Left forelimb (tissue), 1 donor: ENCODE measurements at regions not wholly inside any gene's neighbourhood (a gene's known extent, or its start where the extent isn't known, plus 50 kb on each side); places are given as distances from the start of the nearest gene placed in this dataset.

Experiments used
- DNase-seq: peaks from one replicate; pipeline ENCODE4 v3.0.0-alpha.2; 2018; ENCODE audit warnings: low spot score

- DNase-seq = no peak
These were observed 208.9 kb downstream of the ASB1 start for GRCh38 chr2:238635647-238636051.

DNA sequence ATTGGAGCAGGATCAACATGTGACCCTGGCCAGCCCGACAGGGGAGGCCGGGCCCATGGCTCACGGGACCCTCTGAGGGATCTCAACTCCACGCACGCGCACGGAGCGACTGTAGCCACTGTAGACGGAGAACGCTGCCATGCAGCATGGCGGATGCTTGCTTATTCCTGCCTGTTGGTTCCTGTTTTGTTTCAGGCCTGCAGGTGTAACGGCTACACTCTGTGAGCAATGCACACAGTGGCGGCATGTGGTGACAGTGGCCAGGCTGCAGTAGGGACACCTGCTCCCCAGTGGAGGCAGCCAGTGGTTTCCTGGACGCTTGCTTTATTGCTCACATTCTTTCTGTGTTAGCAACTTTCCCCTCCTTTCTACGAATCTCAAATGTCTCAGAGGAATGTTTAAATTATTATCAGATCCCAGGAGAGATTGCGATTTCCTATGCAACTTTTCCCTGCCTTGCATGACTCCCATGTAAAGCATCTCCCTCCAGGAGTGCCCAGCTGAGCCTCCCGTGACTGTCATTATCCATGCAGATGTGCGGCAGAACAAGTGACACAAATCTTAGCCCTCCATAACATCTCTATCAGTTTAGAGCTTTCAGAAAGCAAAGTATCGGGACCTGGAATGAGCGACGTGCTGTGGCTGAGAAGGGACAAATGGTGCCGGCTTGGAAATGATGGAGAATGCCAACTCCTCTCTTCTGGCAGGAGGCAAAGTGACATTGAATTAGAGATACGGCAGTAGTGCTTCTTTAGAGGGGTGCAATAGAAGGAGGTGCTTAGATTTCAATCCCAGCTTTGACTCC is 209.7 kb downstream of the ASB1 start:
- no peak for DNase-seq

DNA sequence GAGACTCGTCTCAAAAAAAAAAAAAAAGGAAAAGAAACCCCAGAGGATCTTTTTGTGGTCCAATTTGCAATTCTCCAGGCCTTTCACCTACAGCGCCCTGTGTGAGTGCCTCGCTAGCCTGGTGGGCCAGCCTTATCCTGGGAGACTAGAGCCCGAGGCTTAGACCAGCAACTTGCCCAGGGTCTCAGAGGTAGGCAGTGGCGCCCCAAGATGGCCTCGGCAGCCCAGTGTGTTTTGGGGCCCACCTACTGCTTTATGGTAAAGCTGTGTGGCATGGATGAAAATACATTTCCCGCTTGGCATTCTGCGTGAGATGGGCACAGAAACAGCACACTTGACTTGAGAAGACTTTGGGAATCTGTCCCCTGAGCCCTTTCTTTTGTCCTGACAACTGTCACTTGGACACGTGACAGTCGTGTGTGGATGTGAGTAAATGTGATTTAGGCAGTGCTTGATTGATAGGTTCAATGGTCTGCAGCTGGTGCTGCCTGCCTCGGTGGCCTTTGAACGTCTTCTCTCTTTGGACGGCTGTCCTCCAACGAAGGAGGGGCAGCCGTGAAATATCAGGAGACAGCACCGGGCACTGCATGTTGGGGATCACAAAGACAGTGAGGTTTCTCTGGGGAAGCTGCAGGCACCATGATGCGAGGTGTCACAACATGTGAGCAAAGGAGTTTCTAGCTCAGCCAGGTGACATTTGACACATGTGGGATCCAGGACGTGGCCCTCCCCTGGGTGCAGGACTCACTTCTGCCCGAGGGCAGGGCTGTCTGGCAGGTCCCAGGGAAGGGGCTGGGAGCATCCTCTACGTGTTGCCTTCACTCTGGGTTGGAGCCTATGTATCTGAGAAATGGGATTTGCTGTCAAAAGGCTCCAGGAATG is 209.5 kb upstream of the TWIST2 start:
- no peak for DNase-seq

DNA sequence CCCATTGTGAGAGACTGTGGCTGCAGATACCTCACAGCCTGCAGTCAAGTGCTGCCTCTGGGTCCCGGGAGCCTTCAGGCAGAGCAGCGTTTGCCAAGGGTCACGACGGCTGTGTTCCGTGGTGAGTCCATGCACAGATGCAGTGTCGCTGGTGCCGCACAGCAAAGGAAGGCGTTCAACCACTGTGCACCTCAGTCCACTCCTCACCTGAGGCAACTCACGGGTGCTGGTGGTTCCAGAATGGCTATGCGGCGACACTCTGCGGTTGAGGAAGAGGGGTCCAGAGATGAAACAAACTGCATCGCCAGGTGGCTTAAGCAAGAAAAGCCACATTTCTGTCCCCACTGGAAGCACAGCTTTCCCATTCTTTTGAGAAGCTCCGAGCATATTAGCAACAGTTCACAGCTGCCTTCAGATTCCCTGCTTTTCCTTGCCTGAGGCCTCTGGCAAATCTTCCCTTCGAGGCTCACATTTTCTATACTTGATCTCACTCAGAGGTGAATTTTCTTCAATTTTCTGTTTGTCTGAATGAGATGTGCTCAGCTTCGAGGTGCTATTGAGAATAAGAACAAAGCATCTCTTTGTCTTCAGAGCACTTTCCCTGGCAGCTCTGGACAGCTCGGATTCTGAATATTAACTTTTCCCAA is 208.8 kb upstream of the TWIST2 start:
- DNase-seq = no peak

DNA sequence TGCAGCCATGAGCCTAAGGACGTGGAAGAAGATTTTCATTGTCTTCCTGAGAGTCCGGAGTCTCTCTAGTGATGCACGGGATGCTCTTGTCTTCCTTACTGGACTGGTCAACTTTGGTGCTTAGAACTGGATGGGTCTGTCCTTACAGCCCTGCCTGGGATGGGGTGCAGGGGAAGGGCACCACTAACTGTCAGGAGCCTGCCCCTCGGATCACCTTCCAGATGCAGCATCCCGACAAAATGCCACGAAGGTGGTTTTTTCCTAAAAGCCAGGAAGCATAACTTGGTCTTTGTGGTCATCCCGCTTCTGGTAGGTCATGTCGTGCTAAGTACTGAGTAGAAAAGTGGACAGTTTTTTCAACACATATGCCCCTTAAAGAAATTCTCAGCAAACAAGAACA is 207.4 kb upstream of the TWIST2 start:
- no peak for DNase-seq

GRCh38 chr2:238642973-238643372 is 204.9 kb upstream of the TWIST2 start:
- no peak for DNase-seq

GRCh38 chr2:238643400-238643907 is 204.4 kb upstream of the TWIST2 start:
- no peak for DNase-seq

DNA sequence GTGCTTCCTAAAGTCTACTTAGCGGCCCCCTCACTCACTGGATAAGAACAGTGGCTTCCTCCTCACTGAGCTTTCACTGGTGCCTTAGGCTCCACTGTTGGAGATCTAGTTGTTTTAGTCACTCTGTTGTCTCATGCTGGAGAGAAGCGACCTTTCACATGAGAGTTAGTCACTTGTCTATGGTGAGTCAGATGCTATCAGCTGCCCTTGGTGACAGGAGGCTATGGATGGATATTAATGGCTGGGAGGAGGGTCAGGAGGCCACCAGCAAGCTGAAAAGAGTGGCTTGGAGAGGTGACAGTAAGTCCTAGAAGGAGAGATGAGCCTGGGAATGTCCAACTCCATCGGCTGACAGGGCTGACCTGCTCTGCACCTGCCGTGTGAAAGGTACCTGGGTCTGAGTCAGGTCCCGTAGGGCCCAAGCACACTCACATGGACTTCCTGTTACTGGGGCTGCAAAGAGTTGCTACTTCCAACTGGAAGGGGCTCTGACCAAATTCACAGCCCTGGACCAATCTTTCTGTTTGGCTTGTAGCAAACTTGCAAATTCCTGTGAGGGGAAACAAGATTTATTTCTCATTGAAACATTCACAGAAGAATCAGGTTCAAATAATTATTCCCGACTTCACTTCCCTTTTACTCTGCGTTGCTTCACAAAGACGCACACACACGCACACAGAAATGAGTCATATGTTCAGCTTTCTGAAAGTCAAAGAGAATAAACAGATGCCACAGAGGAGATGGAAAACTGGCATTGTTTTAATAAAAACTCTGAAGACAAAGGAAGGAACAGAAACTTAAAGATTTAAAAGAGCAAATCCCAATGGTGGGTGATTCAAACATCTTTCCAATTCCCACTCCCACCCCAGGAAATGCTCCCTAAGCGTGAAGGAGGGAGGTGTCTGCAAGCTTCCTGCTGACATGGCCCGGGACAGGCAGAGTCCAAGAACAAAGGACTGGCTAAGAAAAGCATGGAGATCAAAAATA is 203.5 kb upstream of the TWIST2 start:
- DNase-seq = no peak

DNA sequence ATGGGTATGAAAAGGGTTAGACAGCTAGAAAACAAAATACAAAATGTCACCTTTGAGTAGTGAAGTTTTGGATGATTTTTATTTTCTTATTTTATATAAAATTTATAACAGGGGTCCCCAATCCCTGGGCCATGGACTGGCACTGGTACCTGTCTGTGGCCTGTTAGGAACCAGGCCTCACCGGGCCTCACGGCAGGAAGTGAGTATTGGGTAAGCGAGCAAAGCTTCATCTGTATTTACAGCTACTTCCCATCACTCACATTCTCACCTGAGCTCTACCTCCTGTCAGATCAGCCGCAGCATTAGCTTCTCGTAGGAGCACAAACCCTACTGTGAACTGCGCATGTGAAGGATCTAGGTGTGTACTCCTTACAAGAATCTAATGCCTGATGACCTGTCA is 202.8 kb upstream of the TWIST2 start:
- no peak for DNase-seq

DNA sequence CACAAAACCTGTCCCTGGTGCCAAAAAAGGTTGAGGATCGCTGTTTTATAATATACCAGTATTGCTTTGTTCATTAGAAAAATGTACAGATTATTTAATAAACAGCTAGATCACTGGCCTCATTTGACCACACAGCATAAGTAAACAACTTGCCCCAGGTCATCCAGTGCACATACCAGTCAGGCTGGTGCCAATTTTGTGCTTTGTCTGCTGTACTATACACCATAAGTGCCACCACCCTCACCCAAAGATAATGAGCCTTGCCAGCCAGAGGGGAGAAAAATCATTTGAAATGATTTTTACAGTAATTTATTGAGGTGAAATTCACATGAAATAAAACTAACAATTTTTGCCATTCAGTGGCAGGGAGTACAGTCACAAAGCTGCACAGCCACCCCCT is 202.2 kb upstream of the TWIST2 start:
- no peak for DNase-seq

DNA sequence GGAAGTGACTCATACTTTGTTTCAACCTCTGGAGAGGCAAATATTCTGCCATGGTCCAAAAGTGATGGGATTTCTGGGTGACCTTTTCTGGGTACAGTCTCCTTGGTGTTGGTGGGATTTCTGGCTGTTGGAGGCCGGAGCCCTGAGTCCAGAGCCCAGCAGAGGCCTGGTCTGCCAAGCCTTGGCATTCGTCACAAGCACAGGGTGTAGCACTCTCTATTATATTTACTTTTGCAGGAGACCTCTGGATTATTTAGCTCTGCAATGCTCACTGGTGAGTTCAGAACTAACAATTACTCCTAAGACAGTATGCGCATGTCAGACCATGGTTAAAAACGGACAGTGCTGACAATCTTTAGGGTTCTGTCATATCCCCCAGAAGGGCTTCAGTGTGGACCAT is 201.6 kb upstream of the TWIST2 start:
- DNase-seq = no peak

- DNase-seq = no peak
These were observed 201.1 kb upstream of the TWIST2 start for GRCh38 chr2:238646803-238647202.

GRCh38 chr2:238649123-238649522 is 198.8 kb upstream of the TWIST2 start:
- DNase-seq = no peak

GRCh38 chr2:238649936-238650518 is 197.9 kb upstream of the TWIST2 start:
- no peak for DNase-seq

- DNase-seq = no peak
These were observed 197.3 kb upstream of the TWIST2 start for GRCh38 chr2:238650536-238650935.

GRCh38 chr2:238651306-238652052 is 196.4 kb upstream of the TWIST2 start:
- no peak for DNase-seq

GRCh38 chr2:238652053-238652770 is 195.7 kb upstream of the TWIST2 start:
- DNase-seq = no peak

DNA sequence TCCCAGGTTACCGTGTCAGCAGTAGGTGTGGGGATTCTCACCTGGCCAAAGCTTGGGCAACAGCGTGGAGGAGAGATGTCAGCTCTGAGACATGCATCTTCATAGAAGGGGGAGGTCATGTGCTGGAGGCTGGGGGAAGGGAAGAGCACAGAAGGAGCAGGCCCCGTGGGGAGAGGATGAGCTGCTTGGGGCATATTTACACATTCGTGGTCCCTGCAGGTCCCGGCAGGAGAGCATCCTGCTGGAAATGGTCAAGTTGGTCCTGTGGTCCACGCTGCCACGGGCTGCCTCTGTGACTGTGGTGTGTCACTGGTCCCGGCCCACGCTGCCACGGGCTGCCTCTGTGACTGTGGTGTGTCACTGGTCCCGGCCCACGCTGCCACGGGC is 195.1 kb upstream of the TWIST2 start:
- DNase-seq = no peak

- DNase-seq = no peak
These were observed 194.3 kb upstream of the TWIST2 start for GRCh38 chr2:238653431-238654109.
